ENCODE measurements at regions not wholly inside any gene's neighbourhood (a gene's known extent, or its start where the extent isn't known, plus 50 kb on each side); places are given as distances from the start of the nearest gene placed in this dataset.

DNA sequence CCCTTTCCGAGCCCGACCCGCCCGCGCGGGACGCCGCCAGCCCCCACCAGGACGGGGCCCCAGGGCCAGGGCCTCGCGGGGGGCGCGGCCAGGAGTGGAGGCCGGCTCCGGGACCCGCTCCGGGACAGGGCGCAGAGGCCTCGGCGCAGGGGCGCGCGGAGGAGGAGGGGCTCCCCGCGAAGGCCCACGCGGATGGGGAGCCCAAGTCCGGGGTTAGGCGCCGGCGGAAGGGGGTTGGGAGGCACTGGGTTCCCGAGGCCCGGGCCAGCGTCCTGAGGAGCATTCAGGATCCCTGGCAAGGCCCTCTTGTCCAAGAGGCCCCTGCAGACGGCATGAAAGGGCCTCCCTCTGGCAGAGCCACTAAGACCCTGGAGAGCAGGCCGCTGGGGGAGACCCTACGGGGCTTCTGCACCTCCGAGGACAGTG, 57.8 kb upstream of the CIBAR2 start:
- no peak overlapping the region for H3K27ac ChIP-seq (ENCODE audit: low read depth, low read length)
- H3F3A ChIP-seq (ENCODE audit: control insufficient read depth, insufficient read depth): no peaks in the 10 kb centered on the region
- no peaks in the 10 kb centered on the region for H3K79me2 ChIP-seq (ENCODE audit: control insufficient read depth, low read length)
- TF ChIP-seq, protein P1, sequence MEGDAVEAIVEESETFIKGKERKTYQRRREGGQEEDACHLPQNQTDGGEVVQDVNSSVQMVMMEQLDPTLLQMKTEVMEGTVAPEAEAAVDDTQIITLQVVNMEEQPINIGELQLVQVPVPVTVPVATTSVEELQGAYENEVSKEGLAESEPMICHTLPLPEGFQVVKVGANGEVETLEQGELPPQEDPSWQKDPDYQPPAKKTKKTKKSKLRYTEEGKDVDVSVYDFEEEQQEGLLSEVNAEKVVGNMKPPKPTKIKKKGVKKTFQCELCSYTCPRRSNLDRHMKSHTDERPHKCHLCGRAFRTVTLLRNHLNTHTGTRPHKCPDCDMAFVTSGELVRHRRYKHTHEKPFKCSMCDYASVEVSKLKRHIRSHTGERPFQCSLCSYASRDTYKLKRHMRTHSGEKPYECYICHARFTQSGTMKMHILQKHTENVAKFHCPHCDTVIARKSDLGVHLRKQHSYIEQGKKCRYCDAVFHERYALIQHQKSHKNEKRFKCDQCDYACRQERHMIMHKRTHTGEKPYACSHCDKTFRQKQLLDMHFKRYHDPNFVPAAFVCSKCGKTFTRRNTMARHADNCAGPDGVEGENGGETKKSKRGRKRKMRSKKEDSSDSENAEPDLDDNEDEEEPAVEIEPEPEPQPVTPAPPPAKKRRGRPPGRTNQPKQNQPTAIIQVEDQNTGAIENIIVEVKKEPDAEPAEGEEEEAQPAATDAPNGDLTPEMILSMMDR (IDR thresholded peaks at IDR 0.05; ENCODE audit: low read depth, low read length, poor library complexity, severe bottlenecking): no peak
- TF ChIP-seq EZH2phosphoT487 (IDR thresholded peaks at IDR 0.05; ENCODE audit: borderline replicate concordance, low read length): no peak
- H3K4me2 ChIP-seq (ENCODE audit: low read length): no peak overlapping the region
- H3K4me1 ChIP-seq (ENCODE audit: control insufficient read depth, low read length): no peaks in the 10 kb centered on the region
- no peaks in the 10 kb centered on the region for H3K9me3 ChIP-seq (ENCODE audit: control insufficient read depth, insufficient read depth, low read length)
- H3K27me3 ChIP-seq (ENCODE audit: control insufficient read depth, low read length): peaks cover 4% of the 10 kb centered on the region; the same call in 1 of the 2 replicates
- no peaks in the 10 kb centered on the region for H3K9me2 ChIP-seq (replicated peaks; ENCODE audit: control insufficient read depth, low read length)
- no peaks in the 10 kb centered on the region for H3K36me3 ChIP-seq (ENCODE audit: control insufficient read depth, low read length)
- H3K4me3 ChIP-seq (ENCODE audit: low read length): no peak overlapping the region
- no peaks in the 10 kb centered on the region for H4K20me1 ChIP-seq (ENCODE audit: control insufficient read depth, insufficient read depth, low read depth, low read length)

DNA sequence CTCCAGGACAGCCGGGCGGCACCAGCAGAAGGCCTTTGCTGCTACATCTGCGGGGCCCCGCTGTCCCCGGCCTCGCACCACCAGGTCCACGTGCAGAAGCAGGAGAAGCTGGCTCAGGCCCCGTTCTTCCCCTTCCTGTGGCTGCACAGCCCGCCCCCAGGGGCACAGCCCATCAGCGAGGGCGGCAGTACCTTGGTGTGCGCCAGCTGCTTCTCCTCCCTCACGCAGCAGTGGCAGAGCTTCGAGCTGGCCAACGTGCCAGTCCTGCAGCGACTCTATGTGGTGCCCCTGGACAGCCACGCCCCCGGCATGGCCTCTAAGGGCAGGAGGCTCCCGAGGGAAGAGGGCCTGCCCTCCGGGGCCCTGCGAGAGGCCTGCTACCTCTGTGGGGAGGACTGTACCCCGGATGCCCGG, 58.3 kb upstream of the CIBAR2 start:
- no peaks in the 10 kb centered on the region for H3K9me2 ChIP-seq (replicated peaks; ENCODE audit: control insufficient read depth, low read length)
- H3K27ac ChIP-seq (ENCODE audit: low read depth, low read length): no peak overlapping the region
- no peaks in the 10 kb centered on the region for H3K4me1 ChIP-seq (ENCODE audit: control insufficient read depth, low read length)
- H3F3A ChIP-seq (ENCODE audit: control insufficient read depth, insufficient read depth): no peaks in the 10 kb centered on the region
- no peak for TF ChIP-seq EZH2phosphoT487 (IDR thresholded peaks at IDR 0.05; ENCODE audit: borderline replicate concordance, low read length)
- TF ChIP-seq, protein P1 (IDR thresholded peaks at IDR 0.05; ENCODE audit: low read depth, low read length, poor library complexity, severe bottlenecking): no peak
- H4K20me1 ChIP-seq (ENCODE audit: control insufficient read depth, insufficient read depth, low read depth, low read length): no peaks in the 10 kb centered on the region
- H3K36me3 ChIP-seq (ENCODE audit: control insufficient read depth, low read length): no peaks in the 10 kb centered on the region
- H3K27me3 ChIP-seq (ENCODE audit: control insufficient read depth, low read length): peaks cover 4% of the 10 kb centered on the region; the same call in 1 of the 2 replicates
- H3K4me2 ChIP-seq (ENCODE audit: low read length): no peak overlapping the region
- no peaks in the 10 kb centered on the region for H3K79me2 ChIP-seq (ENCODE audit: control insufficient read depth, low read length)
- H3K4me3 ChIP-seq (ENCODE audit: low read length): no peak overlapping the region
- H3K9me3 ChIP-seq (ENCODE audit: control insufficient read depth, insufficient read depth, low read length): no peaks in the 10 kb centered on the region

DNA sequence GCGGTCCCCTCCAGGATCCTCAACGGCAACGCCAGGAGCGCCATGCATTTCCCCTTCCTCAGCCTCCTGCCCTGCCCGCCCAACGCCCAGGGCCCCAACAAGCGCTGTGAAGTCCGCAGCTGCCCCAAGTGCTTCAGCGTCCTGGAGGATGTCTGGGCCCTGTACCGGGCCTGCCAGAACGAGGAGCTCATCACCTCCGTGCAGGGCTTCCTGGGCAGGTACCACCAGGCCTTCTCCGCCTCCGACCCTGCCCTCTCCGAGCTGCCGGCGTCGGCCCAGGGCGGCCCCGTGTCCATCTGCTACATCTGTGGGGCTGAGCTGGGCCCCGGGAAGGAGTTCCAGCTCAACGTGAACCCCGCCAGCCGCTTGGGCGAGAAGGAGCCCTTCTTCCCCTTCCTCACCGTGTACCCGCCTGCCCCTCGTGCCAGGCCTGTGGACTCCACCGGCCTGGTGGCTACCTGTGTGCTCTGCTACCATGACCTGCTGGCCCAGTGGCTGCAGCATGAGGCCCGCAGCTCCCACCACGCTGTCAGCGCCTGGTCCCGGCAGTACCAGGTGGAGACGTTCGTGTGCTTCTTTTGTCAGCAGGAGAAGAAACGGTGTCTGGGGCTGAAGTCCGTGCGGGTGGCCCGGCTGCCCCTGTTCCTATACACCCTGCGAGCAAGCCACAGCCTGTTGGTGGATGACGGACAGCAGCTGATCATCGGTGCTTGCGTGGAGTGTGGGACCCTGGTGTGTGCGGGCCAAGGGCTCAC, 58.9 kb upstream of the CIBAR2 start:
- no peak overlapping the region for H3K4me2 ChIP-seq (ENCODE audit: low read length)
- H3K9me3 ChIP-seq (ENCODE audit: control insufficient read depth, insufficient read depth, low read length): no peaks in the 10 kb centered on the region
- H3K36me3 ChIP-seq (ENCODE audit: control insufficient read depth, low read length): no peaks in the 10 kb centered on the region
- no peak overlapping the region for H3K27ac ChIP-seq (ENCODE audit: low read depth, low read length)
- no peak for TF ChIP-seq EZH2phosphoT487 (IDR thresholded peaks at IDR 0.05; ENCODE audit: borderline replicate concordance, low read length)
- TF ChIP-seq, protein P1 (IDR thresholded peaks at IDR 0.05; ENCODE audit: low read depth, low read length, poor library complexity, severe bottlenecking): no peak
- no peaks in the 10 kb centered on the region for H3F3A ChIP-seq (ENCODE audit: control insufficient read depth, insufficient read depth)
- H3K4me1 ChIP-seq (ENCODE audit: control insufficient read depth, low read length): no peaks in the 10 kb centered on the region
- H3K4me3 ChIP-seq (ENCODE audit: low read length): no peak overlapping the region
- peaks cover 4% of the 10 kb centered on the region; the same call in 1 of the 2 replicates for H3K27me3 ChIP-seq (ENCODE audit: control insufficient read depth, low read length)
- no peaks in the 10 kb centered on the region for H4K20me1 ChIP-seq (ENCODE audit: control insufficient read depth, insufficient read depth, low read depth, low read length)
- no peaks in the 10 kb centered on the region for H3K9me2 ChIP-seq (replicated peaks; ENCODE audit: control insufficient read depth, low read length)
- H3K79me2 ChIP-seq (ENCODE audit: control insufficient read depth, low read length): no peaks in the 10 kb centered on the region
